T-helper 17 cell (primary cell): ENCODE measurements at regions not wholly inside any gene's neighbourhood (a gene's known extent, or its start where the extent isn't known, plus 50 kb on each side); places are given as distances from the start of the nearest gene placed in this dataset.
"Not testable (repeated sequence)": the region's sequence is repeated elsewhere in the genome, so short reads cannot be mapped to it uniquely, and the experiment has no call there.

Experiments used
- ATAC-seq: fragments of 150-1000 bp; cut with Tn5 transposase; 2 replicates; pipeline ENCODE4 v1.10.0; 2021; ENCODE audit warnings: mild to moderate bottlenecking, moderate library complexity
- DNase-seq, 3 donors: peaks; one replicate each; pipeline versions ENCODE4 v3.0.0 to v3.0.0-alpha.2; 2020 to 2021
- H3K9me3 ChIP-seq: one replicate; pipeline ENCODE4 v1.7.0; 2013; ENCODE audit warnings: low read length, mild to moderate bottlenecking; ENCODE audit not compliant: control insufficient read depth, poor library complexity, severe bottlenecking
- H3K27ac Mint-ChIP-seq: one replicate; pipeline ENCODE4 v1.8.0; 2022; ENCODE audit warnings: mild to moderate bottlenecking, moderate library complexity, mixed read lengths
- H3K27me3 Mint-ChIP-seq: one replicate; pipeline ENCODE4 v1.8.0; 2022; ENCODE audit warnings: mixed read lengths
- H3K36me3 Mint-ChIP-seq: one replicate; pipeline ENCODE4 v1.8.0; 2022; ENCODE audit warnings: low read depth, mixed read lengths
- H3K4me1 Mint-ChIP-seq: one replicate; pipeline ENCODE4 v1.8.0; 2022; ENCODE audit warnings: mild to moderate bottlenecking, mixed read lengths
- H3K4me3 Mint-ChIP-seq: one replicate; pipeline ENCODE4 v1.8.0; 2022; ENCODE audit warnings: mild to moderate bottlenecking, moderate library complexity, mixed read lengths

- DNase-seq (no peak), ATAC-seq (no peak)
- Mint-ChIP-seq H3K27ac (no peak overlapping the region), H3K4me3 (no peak overlapping the region), H3K27me3 (peaks cover 5% of the 10 kb centered on the region), H3K4me1 (no peaks in the 10 kb centered on the region), H3K36me3 (no peaks in the 10 kb centered on the region)
- no peaks in the 10 kb centered on the region for H3K9me3 ChIP-seq
Observed at GRCh38 chr19:27955485-27956480, 1257.2 kb downstream of the UQCRFS1 start.

- not testable (repeated sequence) for H3K27me3 Mint-ChIP-seq, H3K9me3 ChIP-seq, H3K27ac Mint-ChIP-seq, DNase-seq, ATAC-seq, H3K4me1 Mint-ChIP-seq, H3K36me3 Mint-ChIP-seq, H3K4me3 Mint-ChIP-seq
Observed at GRCh38 chr19:27942607-27943006, 1270.3 kb downstream of the UQCRFS1 start.

- DNase-seq (no peak), ATAC-seq (no peak)
- Mint-ChIP-seq H3K27ac (no peak overlapping the region), H3K4me1 (no peaks in the 10 kb centered on the region), H3K36me3 (no peaks in the 10 kb centered on the region), H3K4me3 (no peak overlapping the region), H3K27me3 (no peaks in the 10 kb centered on the region)
- H3K9me3 ChIP-seq = no peaks in the 10 kb centered on the region
Observed at GRCh38 chr19:27936139-27936538, 1276.8 kb downstream of the UQCRFS1 start.

- H3K4me1 Mint-ChIP-seq = no peaks in the 10 kb centered on the region
- H3K27me3 Mint-ChIP-seq = no peaks in the 10 kb centered on the region
- no peaks in the 10 kb centered on the region for H3K36me3 Mint-ChIP-seq
- no peak overlapping the region for H3K4me3 Mint-ChIP-seq
- no peaks in the 10 kb centered on the region for H3K9me3 ChIP-seq
- no peak overlapping the region for H3K27ac Mint-ChIP-seq
- DNase-seq (no peak), ATAC-seq (no peak)
Observed at GRCh38 chr19:27935669-27936068, 1277.3 kb downstream of the UQCRFS1 start.

- no peak for ATAC-seq
Observed at GRCh38 chr19:27929399-27929798, 1283.6 kb downstream of the UQCRFS1 start.

GRCh38 chr19:27925202-27925601 is 1287.7 kb downstream of the UQCRFS1 start:
- H3K27ac Mint-ChIP-seq = no peak overlapping the region
- no peak for DNase-seq
- H3K4me1 Mint-ChIP-seq = no peaks in the 10 kb centered on the region
- ATAC-seq = no peak
- no peak overlapping the region for H3K4me3 Mint-ChIP-seq
- H3K36me3 Mint-ChIP-seq = no peaks in the 10 kb centered on the region
- no peaks in the 10 kb centered on the region for H3K27me3 Mint-ChIP-seq
- no peaks in the 10 kb centered on the region for H3K9me3 ChIP-seq

More at GRCh38 chr19:27929399-27929798, 1283.6 kb downstream of the UQCRFS1 start:
- H3K36me3 Mint-ChIP-seq = no peaks in the 10 kb centered on the region
- no peaks in the 10 kb centered on the region for H3K27me3 Mint-ChIP-seq
- no peak for DNase-seq
- no peaks in the 10 kb centered on the region for H3K4me1 Mint-ChIP-seq
- no peak overlapping the region for H3K4me3 Mint-ChIP-seq
- H3K27ac Mint-ChIP-seq = no peak overlapping the region
- no peaks in the 10 kb centered on the region for H3K9me3 ChIP-seq

- no peaks in the 10 kb centered on the region for H3K4me1 Mint-ChIP-seq
- H3K9me3 ChIP-seq = no peaks in the 10 kb centered on the region
- H3K36me3 Mint-ChIP-seq = no peaks in the 10 kb centered on the region
- no peak overlapping the region for H3K27ac Mint-ChIP-seq
- DNase-seq = no peak
- no peaks in the 10 kb centered on the region for H3K27me3 Mint-ChIP-seq
- no peak for ATAC-seq
- no peak overlapping the region for H3K4me3 Mint-ChIP-seq
Observed at GRCh38 chr19:27922970-27923369, 1290.0 kb downstream of the UQCRFS1 start.

GRCh38 chr19:27920774-27921173 is 1292.2 kb downstream of the UQCRFS1 start:
- Mint-ChIP-seq H3K4me3 (no peak overlapping the region), H3K4me1 (no peaks in the 10 kb centered on the region), H3K36me3 (no peaks in the 10 kb centered on the region), H3K27ac (no peak overlapping the region), H3K27me3 (no peaks in the 10 kb centered on the region)
- DNase-seq = no peak
- ATAC-seq = no peak
- H3K9me3 ChIP-seq = no peaks in the 10 kb centered on the region

- DNase-seq (no peak), ATAC-seq (no peak)
- Mint-ChIP-seq H3K4me1 (no peaks in the 10 kb centered on the region), H3K4me3 (no peak overlapping the region), H3K36me3 (no peaks in the 10 kb centered on the region), H3K27me3 (no peaks in the 10 kb centered on the region), H3K27ac (no peak overlapping the region)
- H3K9me3 ChIP-seq = no peaks in the 10 kb centered on the region
Observed at GRCh38 chr19:27918818-27919217, 1294.1 kb downstream of the UQCRFS1 start.

GRCh38 chr19:27911122-27911898 is 1301.6 kb downstream of the UQCRFS1 start:
- Mint-ChIP-seq H3K27me3 (no peaks in the 10 kb centered on the region), H3K27ac (no peak overlapping the region), H3K4me3 (no peak overlapping the region), H3K36me3 (no peaks in the 10 kb centered on the region), H3K4me1 (no peaks in the 10 kb centered on the region)
- H3K9me3 ChIP-seq = no peaks in the 10 kb centered on the region
- ATAC-seq (no peak), DNase-seq (no peak)

GRCh38 chr19:27909861-27910260 is 1303.1 kb downstream of the UQCRFS1 start:
- H3K4me3 Mint-ChIP-seq = no peak overlapping the region
- no peaks in the 10 kb centered on the region for H3K27me3 Mint-ChIP-seq
- no peak for DNase-seq
- no peak for ATAC-seq
- H3K4me1 Mint-ChIP-seq = no peaks in the 10 kb centered on the region
- H3K36me3 Mint-ChIP-seq = no peaks in the 10 kb centered on the region
- no peaks in the 10 kb centered on the region for H3K9me3 ChIP-seq
- no peak overlapping the region for H3K27ac Mint-ChIP-seq

- ATAC-seq = no peak
- no peak for DNase-seq
- Mint-ChIP-seq H3K4me3 (no peak overlapping the region), H3K27me3 (no peaks in the 10 kb centered on the region), H3K27ac (no peak overlapping the region), H3K36me3 (no peaks in the 10 kb centered on the region), H3K4me1 (no peaks in the 10 kb centered on the region)
- no peaks in the 10 kb centered on the region for H3K9me3 ChIP-seq
Observed at GRCh38 chr19:27909185-27909840, 1303.6 kb downstream of the UQCRFS1 start.

- ATAC-seq = no peak
- H3K4me3 Mint-ChIP-seq = no peak overlapping the region
- H3K27me3 Mint-ChIP-seq = no peaks in the 10 kb centered on the region
- H3K36me3 Mint-ChIP-seq = no peaks in the 10 kb centered on the region
- H3K4me1 Mint-ChIP-seq = no peaks in the 10 kb centered on the region
- no peak for DNase-seq
- no peaks in the 10 kb centered on the region for H3K9me3 ChIP-seq
- H3K27ac Mint-ChIP-seq = no peak overlapping the region
Observed at GRCh38 chr19:27906081-27906480, 1306.9 kb downstream of the UQCRFS1 start.
